ENCODE measurements at regions not wholly inside any gene's neighbourhood (a gene's known extent, or its start where the extent isn't known, plus 50 kb on each side); places are given as distances from the start of the nearest gene placed in this dataset.

GRCh38 chr1:199307496-199308264, 668.8 kb downstream of the PTPRC start:
- Histone ChIP-seq H3K27me3 (no peaks in the 10 kb centered on the region), H3K4me3 (no peak overlapping the region), H3K4me1 (no peaks in the 10 kb centered on the region), H3K27ac (no peak overlapping the region), H3K36me3 (no peaks in the 10 kb centered on the region), H3K9me3 (no peaks in the 10 kb centered on the region)
- no peak for DNase-seq (ENCODE audit: extremely low spot score in 2 of 2)
- intact Hi-C loops (cut with DNase I), result no loop called here
- TF ChIP-seq POLR2A (IDR thresholded peaks at IDR 0.05), result no peak

DNA sequence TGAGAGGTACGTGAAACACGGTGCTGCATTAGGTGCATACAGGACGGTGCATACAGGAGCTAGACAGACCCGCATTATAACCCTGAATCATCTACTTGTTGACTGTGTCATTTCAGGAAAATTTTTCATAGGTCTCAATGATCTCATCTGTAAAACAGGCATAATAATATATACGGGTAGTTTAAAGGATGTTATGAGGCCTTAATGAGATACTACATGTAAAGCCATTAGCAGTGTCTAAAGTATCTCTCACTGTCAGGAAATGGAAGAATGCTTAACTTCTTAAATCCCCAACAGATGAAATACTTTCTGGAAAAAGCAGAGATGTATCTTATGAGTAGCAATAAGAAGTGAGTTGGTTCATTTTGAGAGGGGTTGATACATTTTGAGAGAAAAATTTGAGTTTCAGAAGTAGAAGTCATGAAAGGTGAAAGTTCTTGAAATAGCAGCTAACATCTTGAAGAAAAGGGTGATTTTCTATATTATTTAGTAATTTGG, 669.6 kb downstream of the PTPRC start:
- H3K4me3 ChIP-seq, result no peak overlapping the region
- no peaks in the 10 kb centered on the region for H3K9me3 ChIP-seq
- H3K4me1 ChIP-seq, result no peaks in the 10 kb centered on the region
- H3K27me3 ChIP-seq, result no peaks in the 10 kb centered on the region
- TF ChIP-seq POLR2A (IDR thresholded peaks at IDR 0.05), result no peak
- no peaks in the 10 kb centered on the region for H3K36me3 ChIP-seq
- intact Hi-C loops (cut with DNase I), result no loop called here
- no peak overlapping the region for H3K27ac ChIP-seq
- no peak for DNase-seq (ENCODE audit: extremely low spot score in 2 of 2)

- Histone ChIP-seq H3K9me3 (no peaks in the 10 kb centered on the region), H3K4me3 (no peak overlapping the region), H3K4me1 (no peaks in the 10 kb centered on the region), H3K27me3 (no peaks in the 10 kb centered on the region), H3K36me3 (no peaks in the 10 kb centered on the region), H3K27ac (no peak overlapping the region)
- no peak for DNase-seq (ENCODE audit: extremely low spot score in 2 of 2)
- intact Hi-C loops (cut with DNase I), result no loop called here
- TF ChIP-seq POLR2AphosphoS5 (IDR thresholded peaks at IDR 0.05; ENCODE audit: insufficient read depth in 1 of 2, low read depth in 1 of 2) (no peak), POLR2A (IDR thresholded peaks at IDR 0.05) (no peak)
- TF ChIP-seq, protein P1, sequence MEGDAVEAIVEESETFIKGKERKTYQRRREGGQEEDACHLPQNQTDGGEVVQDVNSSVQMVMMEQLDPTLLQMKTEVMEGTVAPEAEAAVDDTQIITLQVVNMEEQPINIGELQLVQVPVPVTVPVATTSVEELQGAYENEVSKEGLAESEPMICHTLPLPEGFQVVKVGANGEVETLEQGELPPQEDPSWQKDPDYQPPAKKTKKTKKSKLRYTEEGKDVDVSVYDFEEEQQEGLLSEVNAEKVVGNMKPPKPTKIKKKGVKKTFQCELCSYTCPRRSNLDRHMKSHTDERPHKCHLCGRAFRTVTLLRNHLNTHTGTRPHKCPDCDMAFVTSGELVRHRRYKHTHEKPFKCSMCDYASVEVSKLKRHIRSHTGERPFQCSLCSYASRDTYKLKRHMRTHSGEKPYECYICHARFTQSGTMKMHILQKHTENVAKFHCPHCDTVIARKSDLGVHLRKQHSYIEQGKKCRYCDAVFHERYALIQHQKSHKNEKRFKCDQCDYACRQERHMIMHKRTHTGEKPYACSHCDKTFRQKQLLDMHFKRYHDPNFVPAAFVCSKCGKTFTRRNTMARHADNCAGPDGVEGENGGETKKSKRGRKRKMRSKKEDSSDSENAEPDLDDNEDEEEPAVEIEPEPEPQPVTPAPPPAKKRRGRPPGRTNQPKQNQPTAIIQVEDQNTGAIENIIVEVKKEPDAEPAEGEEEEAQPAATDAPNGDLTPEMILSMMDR (IDR thresholded peaks at IDR 0.05), result no peak
Measured at GRCh38 chr1:199310708-199311107, 671.9 kb downstream of the PTPRC start.

GRCh38 chr1:199311478-199312262, 672.8 kb downstream of the PTPRC start:
- H3K4me1 ChIP-seq, result no peaks in the 10 kb centered on the region
- H3K36me3 ChIP-seq, result no peaks in the 10 kb centered on the region
- TF ChIP-seq, protein P1 (IDR thresholded peaks at IDR 0.05), result no peak
- no peak for TF ChIP-seq POLR2A (IDR thresholded peaks at IDR 0.05)
- no peak for TF ChIP-seq POLR2AphosphoS5 (IDR thresholded peaks at IDR 0.05; ENCODE audit: insufficient read depth in 1 of 2, low read depth in 1 of 2)
- no peaks in the 10 kb centered on the region for H3K27me3 ChIP-seq
- no peaks in the 10 kb centered on the region for H3K9me3 ChIP-seq
- H3K27ac ChIP-seq, result no peak overlapping the region
- no peak overlapping the region for H3K4me3 ChIP-seq
- intact Hi-C loops (cut with DNase I), result no loop called here
- no peak for DNase-seq (ENCODE audit: extremely low spot score in 2 of 2)

- no peak overlapping the region for H3K4me3 ChIP-seq
- H3K4me1 ChIP-seq, result no peaks in the 10 kb centered on the region
- no peak for DNase-seq (ENCODE audit: extremely low spot score in 2 of 2)
- no peaks in the 10 kb centered on the region for H3K36me3 ChIP-seq
- no peaks in the 10 kb centered on the region for H3K9me3 ChIP-seq
- intact Hi-C loops (cut with DNase I), result no loop called here
- H3K27me3 ChIP-seq, result no peaks in the 10 kb centered on the region
- H3K27ac ChIP-seq, result no peak overlapping the region
- TF ChIP-seq POLR2A (IDR thresholded peaks at IDR 0.05), result no peak
- no peak for TF ChIP-seq POLR2AphosphoS5 (IDR thresholded peaks at IDR 0.05; ENCODE audit: insufficient read depth in 1 of 2, low read depth in 1 of 2)
- TF ChIP-seq, protein P1 (IDR thresholded peaks at IDR 0.05), result no peak
Measured at GRCh38 chr1:199312626-199313025, 673.8 kb downstream of the PTPRC start.

GRCh38 chr1:199313444-199313843, 674.6 kb downstream of the PTPRC start:
- H3K27me3 ChIP-seq, result no peaks in the 10 kb centered on the region

More at GRCh38 chr1:199313444-199313843, 674.6 kb downstream of the PTPRC start:
- intact Hi-C loops (cut with DNase I), result no loop called here
- H3K4me3 ChIP-seq, result no peak overlapping the region
- no peaks in the 10 kb centered on the region for H3K9me3 ChIP-seq
- H3K4me1 ChIP-seq, result no peaks in the 10 kb centered on the region
- H3K36me3 ChIP-seq, result no peaks in the 10 kb centered on the region
- no peak for TF ChIP-seq POLR2AphosphoS5 (IDR thresholded peaks at IDR 0.05; ENCODE audit: insufficient read depth in 1 of 2, low read depth in 1 of 2)
- TF ChIP-seq, protein P1 (IDR thresholded peaks at IDR 0.05), result no peak
- no peak for TF ChIP-seq POLR2A (IDR thresholded peaks at IDR 0.05)
- no peak for DNase-seq (ENCODE audit: extremely low spot score in 2 of 2)
- no peak overlapping the region for H3K27ac ChIP-seq

All from vagina (tissue), 2 donors.